GM13976 (cell line): ENCODE measurements at regions not wholly inside any gene's neighbourhood (a gene's known extent, or its start where the extent isn't known, plus 50 kb on each side); places are given as distances from the start of the nearest gene placed in this dataset.

Experiments used
- DNase-seq: peaks from one replicate; pipeline ENCODE4 v3.0.0; 2012; ENCODE audit warnings: low spot score
- CTCF ChIP-seq: IDR thresholded peaks from 2 replicates; pipeline ENCODE4 v1.5.1; 2012; ENCODE audit warnings: borderline replicate concordance, mild to moderate bottlenecking; ENCODE audit not compliant: insufficient read depth; ENCODE audit errors: extremely low read depth, missing control alignments, control extremely low read depth
- in situ Hi-C: fragments of 300-500 bp; cut with MboI; formaldehyde crosslinking; loops from one replicate; pipeline ENCODE4 v1.12.0; 2022; ENCODE audit warnings: low sequenced_read_pairs, mixed read lengths, inconsistent platforms; ENCODE audit not compliant: unreplicated experiment

DNA sequence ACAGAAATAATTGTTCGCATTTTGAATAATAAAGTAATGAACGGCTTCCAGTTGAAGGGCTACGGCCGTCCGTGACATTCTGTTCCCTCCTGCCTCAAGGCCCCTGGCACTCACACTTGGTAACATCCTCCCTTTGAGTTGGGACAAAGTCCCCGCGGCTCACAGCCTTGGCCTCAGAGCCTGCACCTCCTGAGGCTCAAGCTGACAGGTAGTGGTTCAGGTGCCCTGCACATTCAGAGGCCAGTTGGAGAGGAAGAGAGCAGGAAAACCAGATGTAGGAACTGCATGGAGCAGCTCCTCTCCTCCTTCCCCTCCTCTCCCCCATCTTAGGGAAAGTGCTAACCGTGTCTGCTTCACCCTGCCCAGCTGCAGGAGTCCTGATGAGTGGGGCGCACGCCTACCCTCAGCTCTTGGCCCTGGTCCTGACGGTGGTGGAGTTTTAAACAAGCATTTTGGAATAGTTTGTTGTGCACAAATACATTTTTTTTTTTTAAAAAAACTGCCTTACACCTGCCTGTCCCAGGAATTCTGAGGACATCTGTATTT lies 393.1 kb downstream of the SMOC2 start:
- DNase-seq: no peak
- in situ Hi-C loops: no loop called here
- TF ChIP-seq CTCF: no peak

DNA sequence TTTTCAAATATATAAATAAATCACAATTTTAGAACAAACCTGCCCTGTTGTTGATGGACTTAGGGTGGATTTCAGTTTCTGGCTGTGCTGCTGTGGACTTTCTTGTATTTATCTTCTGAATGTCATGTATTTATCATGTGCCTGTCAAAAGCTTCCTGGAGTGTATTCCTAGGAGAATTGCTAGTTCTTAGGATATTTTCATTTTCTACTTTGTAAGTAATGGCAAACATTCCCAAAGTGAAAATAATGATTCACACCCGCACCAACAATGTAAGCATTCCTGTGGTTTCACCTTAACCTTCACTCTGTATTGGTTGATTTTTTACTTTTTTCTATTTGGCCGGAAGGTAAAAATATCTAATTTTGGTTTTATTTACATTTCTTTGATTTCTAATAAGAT lies 387.8 kb downstream of the SMOC2 start:
- in situ Hi-C loops: no loop called here
- no peak for DNase-seq
- no peak for TF ChIP-seq CTCF

GRCh38 chr6:168828035-168828434 lies 387.1 kb downstream of the SMOC2 start:
- no peak for TF ChIP-seq CTCF
- in situ Hi-C loops: no loop called here
- DNase-seq: no peak

GRCh38 chr6:168827586-168827871 lies 386.5 kb downstream of the SMOC2 start:
- DNase-seq: no peak
- in situ Hi-C loops: no loop called here
- TF ChIP-seq CTCF: no peak

DNA sequence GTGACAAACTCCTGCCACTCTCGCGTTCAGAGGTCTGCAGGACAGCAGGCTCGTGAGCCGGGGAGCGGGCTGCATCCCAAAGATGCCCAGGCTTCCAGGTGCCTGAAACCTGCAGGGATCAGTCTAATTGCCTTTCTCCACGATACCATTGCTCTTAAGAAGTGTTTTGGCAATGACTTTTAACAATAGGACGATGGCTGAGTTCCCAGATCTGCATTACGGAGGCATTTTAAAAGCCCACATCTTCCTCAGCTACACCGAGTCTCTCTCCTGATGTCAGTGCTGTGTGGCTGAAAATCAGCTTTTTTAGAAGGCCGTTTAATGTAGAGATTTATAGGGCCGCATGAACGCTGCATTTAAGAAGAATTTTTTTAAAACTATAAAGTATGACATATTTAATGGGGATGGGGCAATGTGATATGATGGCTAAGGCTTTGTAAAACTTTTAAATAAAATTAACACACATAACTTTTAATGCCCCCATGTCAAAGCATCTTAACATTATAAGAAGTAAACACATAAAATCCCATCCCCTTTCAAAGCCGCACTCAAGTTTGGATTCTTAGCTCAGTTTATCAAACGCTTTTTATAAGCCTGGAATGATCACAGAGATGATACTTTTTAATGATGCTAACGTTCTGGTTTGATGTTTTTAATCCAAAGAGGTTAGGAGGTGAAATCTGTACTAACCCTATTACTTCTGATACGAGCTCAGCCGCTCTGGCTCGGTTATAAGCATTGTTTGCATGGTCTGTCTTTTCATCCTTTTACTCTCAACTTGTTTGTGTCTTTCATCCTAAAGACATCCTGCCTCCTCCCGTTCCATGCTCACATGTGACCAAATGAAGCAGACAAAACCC lies 386.0 kb downstream of the SMOC2 start:
- no peak for TF ChIP-seq CTCF
- DNase-seq: no peak
- in situ Hi-C loops: no loop called here

- in situ Hi-C loops: no loop called here
- DNase-seq: no peak
- TF ChIP-seq CTCF: no peak
These were observed 385.1 kb downstream of the SMOC2 start for GRCh38 chr6:168826078-168826390.
